Non-pigmented ciliary epithelial cell (primary cell): ENCODE measurements at regions not wholly inside any gene's neighbourhood (a gene's known extent, or its start where the extent isn't known, plus 50 kb on each side); places are given as distances from the start of the nearest gene placed in this dataset.

Experiments used
- DNase-seq: peaks from one replicate; pipeline ENCODE4 v3.0.0-alpha.2; 2010; ENCODE audit warnings: low read depth

- no peak for DNase-seq
Measured at GRCh38 chr3:1824359-1824758, 274.3 kb upstream of the CNTN4 start.

GRCh38 chr3:1828519-1828918, 270.1 kb upstream of the CNTN4 start:
- DNase-seq: no peak

- no peak for DNase-seq
Measured at GRCh38 chr3:1830851-1831250, 267.8 kb upstream of the CNTN4 start.

GRCh38 chr3:1832395-1832794, 266.3 kb upstream of the CNTN4 start:
- no peak for DNase-seq

- no peak for DNase-seq
Measured at GRCh38 chr3:1843111-1843510, 255.6 kb upstream of the CNTN4 start.

GRCh38 chr3:1847571-1847970, 251.1 kb upstream of the CNTN4 start:
- no peak for DNase-seq

- no peak for DNase-seq
Measured at GRCh38 chr3:1848935-1849334, 249.7 kb upstream of the CNTN4 start.

GRCh38 chr3:1852950-1853349, 245.7 kb upstream of the CNTN4 start:
- DNase-seq: no peak

GRCh38 chr3:1855841-1856240, 242.8 kb upstream of the CNTN4 start:
- DNase-seq: no peak

GRCh38 chr3:1870738-1871137, 227.9 kb upstream of the CNTN4 start:
- no peak for DNase-seq

GRCh38 chr3:1883534-1883933, 215.1 kb upstream of the CNTN4 start:
- no peak for DNase-seq

GRCh38 chr3:1892459-1892858, 206.2 kb upstream of the CNTN4 start:
- DNase-seq: no peak

GRCh38 chr3:1902416-1902815, 196.2 kb upstream of the CNTN4 start:
- no peak for DNase-seq

- DNase-seq: no peak
Measured at GRCh38 chr3:1903111-1903510, 195.6 kb upstream of the CNTN4 start.

GRCh38 chr3:1907911-1908310, 190.8 kb upstream of the CNTN4 start:
- DNase-seq: no peak

- no peak for DNase-seq
Measured at GRCh38 chr3:1908651-1909445, 189.8 kb upstream of the CNTN4 start.

GRCh38 chr3:1910322-1910721, 188.3 kb upstream of the CNTN4 start:
- DNase-seq: no peak

- DNase-seq: no peak
Measured at GRCh38 chr3:1929788-1930414, 168.8 kb upstream of the CNTN4 start.

GRCh38 chr3:1938975-1939374, 159.7 kb upstream of the CNTN4 start:
- no peak for DNase-seq

GRCh38 chr3:1942781-1943180, 155.9 kb upstream of the CNTN4 start:
- DNase-seq: no peak

GRCh38 chr3:1943395-1944118, 155.1 kb upstream of the CNTN4 start:
- no peak for DNase-seq

- no peak for DNase-seq
Measured at GRCh38 chr3:1945698-1946097, 153.0 kb upstream of the CNTN4 start.

- no peak for DNase-seq
Measured at GRCh38 chr3:1953536-1953935, 145.1 kb upstream of the CNTN4 start.
